Stimulated activated CD4-positive, alpha-beta T cell treated with anti-CD3 and anti-CD28 coated beads, Interleukin-4, amount 100 ng/mL, for 24 hours (primary cell): ENCODE measurements at regions not wholly inside any gene's neighbourhood (a gene's known extent, or its start where the extent isn't known, plus 50 kb on each side); places are given as distances from the start of the nearest gene placed in this dataset.

Experiments
- DNase-seq: peaks from one replicate; pipeline ENCODE4 v3.0.0-alpha.2; 2020

GRCh38 chr15:88378188-88378637 lies 89.0 kb downstream of the MRPL46 start:
- no peak for DNase-seq

- DNase-seq = no peak
Observed at GRCh38 chr15:88377509-88377908, 89.7 kb downstream of the MRPL46 start.

- no peak for DNase-seq
Observed at GRCh38 chr15:88376574-88377174, 90.5 kb downstream of the MRPL46 start.

- DNase-seq = no peak
Observed at GRCh38 chr15:88375234-88375927, 91.8 kb downstream of the MRPL46 start.

- DNase-seq = no peak
Observed at GRCh38 chr15:88365124-88365523, 102.1 kb downstream of the MRPL46 start.

- DNase-seq = no peak
Observed at GRCh38 chr15:88348579-88349230, 92.2 kb upstream of the NTRK3 start.

GRCh38 chr15:88345962-88346361 lies 89.4 kb upstream of the NTRK3 start:
- no peak for DNase-seq

GRCh38 chr15:88344786-88345185 lies 88.2 kb upstream of the NTRK3 start:
- no peak for DNase-seq

GRCh38 chr15:88342666-88343065 lies 86.1 kb upstream of the NTRK3 start:
- DNase-seq = no peak

- DNase-seq = no peak
Observed at GRCh38 chr15:88341653-88342052, 85.1 kb upstream of the NTRK3 start.

GRCh38 chr15:88341006-88341405 lies 84.5 kb upstream of the NTRK3 start:
- no peak for DNase-seq

GRCh38 chr15:88337993-88338392 lies 81.5 kb upstream of the NTRK3 start:
- DNase-seq = no peak

- DNase-seq = no peak
Observed at GRCh38 chr15:88335074-88335473, 78.5 kb upstream of the NTRK3 start.

GRCh38 chr15:88334436-88334835 lies 77.9 kb upstream of the NTRK3 start:
- DNase-seq = no peak

- peak; percentile 29 for DNase-seq
Observed at GRCh38 chr15:88331291-88331690, 74.8 kb upstream of the NTRK3 start.

GRCh38 chr15:88326924-88327323 lies 70.4 kb upstream of the NTRK3 start:
- no peak for DNase-seq

GRCh38 chr15:88324741-88325065 lies 68.2 kb upstream of the NTRK3 start:
- DNase-seq = no peak

GRCh38 chr15:88323976-88324740 lies 67.6 kb upstream of the NTRK3 start:
- no peak for DNase-seq

GRCh38 chr15:88323468-88323867 lies 66.9 kb upstream of the NTRK3 start:
- no peak for DNase-seq

GRCh38 chr15:88322461-88322860 lies 65.9 kb upstream of the NTRK3 start:
- no peak for DNase-seq

GRCh38 chr15:88321271-88321670 lies 64.7 kb upstream of the NTRK3 start:
- no peak for DNase-seq

- DNase-seq = no peak
Observed at GRCh38 chr15:88316586-88316985, 60.0 kb upstream of the NTRK3 start.

GRCh38 chr15:88315221-88315878 lies 58.8 kb upstream of the NTRK3 start:
- no peak for DNase-seq
